ENCODE measurements at regions not wholly inside any gene's neighbourhood (a gene's known extent, or its start where the extent isn't known, plus 50 kb on each side); places are given as distances from the start of the nearest gene placed in this dataset.

GRCh38 chr1:245031041-245031440 is 123.7 kb upstream of the KIF26B start:
- Histone ChIP-seq H3K4me1 (ENCODE audit: control insufficient read depth, extremely low read depth, insufficient read depth, low read length) (no peaks in the 10 kb centered on the region), H3K9me1 (replicated peaks; ENCODE audit: control insufficient read depth, extremely low read depth, insufficient read depth, low read length) (no peaks in the 10 kb centered on the region), H3K9me3 (replicated peaks; ENCODE audit: control insufficient read depth, insufficient read depth, low read length) (no peaks in the 10 kb centered on the region), H3K4me2 (ENCODE audit: insufficient read depth, low read length) (no peak overlapping the region), H4K20me1 (replicated peaks; ENCODE audit: control insufficient read depth, extremely low read depth, insufficient read depth, low read length) (no peaks in the 10 kb centered on the region), H3K27me3 (ENCODE audit: control insufficient read depth in 2 of 2, insufficient read depth in 2 of 2, low read length in 2 of 2) (no peaks in the 10 kb centered on the region), H3K36me3 (ENCODE audit: control insufficient read depth in 2 of 2, extremely low read depth in 1 of 2, insufficient read depth in 2 of 2, low read length in 2 of 2) (no peaks in the 10 kb centered on the region), H3K9ac (replicated peaks; ENCODE audit: extremely low read depth, insufficient read depth, low read length) (no peak overlapping the region), H2AFZ (ENCODE audit: low read depth, low read length) (no peak overlapping the region), H3K27ac (ENCODE audit: insufficient read depth, low read depth, low read length) (no peak overlapping the region), H3K79me2 (ENCODE audit: control insufficient read depth, insufficient read depth, low read length) (no peaks in the 10 kb centered on the region), H3K4me3 (replicated peaks in 1 of 3; ENCODE audit: insufficient read depth in 1 of 3, low read depth in 1 of 3, low read length in 3 of 3) (no peak overlapping the region)
- no TSS peak for BruUV-seq (replicated peaks)
- dilution Hi-C loops (cut with MboI; ENCODE audit: extremely low pct_ligation_motif_present, low sequenced_read_pairs) = no loop called here
- FAIRE-seq (no peak), DNase-seq (ENCODE audit: low read depth, low spot score) (no peak)
- ChIA-PET POLR2A (no interaction called here), CTCF (interaction anchor here (3.4 kb wide), 1 partner anchor 11 kb away, joined by 23 read pairs; no protein-coding TSS in a partner anchor)
- intact Hi-C loops (cut with micrococcal nuclease) = no loop called here
- TF ChIP-seq POLR2AphosphoS5 (IDR thresholded peaks at IDR 0.05; ENCODE audit: insufficient read depth, low read depth, low read length) = no peak
- TF ChIP-seq EZH2 (IDR thresholded peaks at IDR 0.05; ENCODE audit: borderline replicate concordance, low read depth, low read length, severe bottlenecking) = no peak

GRCh38 chr1:245026247-245026646 is 128.5 kb upstream of the KIF26B start:
- H2AFZ ChIP-seq (ENCODE audit: low read depth, low read length) = no peak overlapping the region
- dilution Hi-C loops (cut with MboI; ENCODE audit: extremely low pct_ligation_motif_present, low sequenced_read_pairs) (no loop called here), intact Hi-C loops (cut with micrococcal nuclease) (no loop called here)
- H3K4me2 ChIP-seq (ENCODE audit: insufficient read depth, low read length) = no peak overlapping the region
- H3K9ac ChIP-seq (replicated peaks; ENCODE audit: extremely low read depth, insufficient read depth, low read length) = no peak overlapping the region
- H3K36me3 ChIP-seq (ENCODE audit: control insufficient read depth in 2 of 2, extremely low read depth in 1 of 2, insufficient read depth in 2 of 2, low read length in 2 of 2) = no peaks in the 10 kb centered on the region
- no peak for FAIRE-seq
- H3K27ac ChIP-seq (ENCODE audit: insufficient read depth, low read depth, low read length) = no peak overlapping the region
- no peaks in the 10 kb centered on the region for H3K79me2 ChIP-seq (ENCODE audit: control insufficient read depth, insufficient read depth, low read length)
- no peak for TF ChIP-seq CTCF (IDR thresholded peaks at IDR 0.05; ENCODE audit: extremely low read depth in 1 of 2, insufficient read depth in 1 of 2, low read depth in 1 of 2, low read length in 2 of 2)
- TF ChIP-seq FOS (IDR thresholded peaks at IDR 0.05; ENCODE audit: borderline replicate concordance, insufficient read depth, low read length) = no peak
- no peak for TF ChIP-seq MYC (IDR thresholded peaks at IDR 0.05; ENCODE audit: low read depth, low read length)
- no peak for TF ChIP-seq EZH2 (IDR thresholded peaks at IDR 0.05; ENCODE audit: borderline replicate concordance, low read depth, low read length, severe bottlenecking)
- H3K27me3 ChIP-seq (ENCODE audit: control insufficient read depth in 2 of 2, insufficient read depth in 2 of 2, low read length in 2 of 2) = no peaks in the 10 kb centered on the region
- no peaks in the 10 kb centered on the region for H3K4me1 ChIP-seq (ENCODE audit: control insufficient read depth, extremely low read depth, insufficient read depth, low read length)
- H3K9me3 ChIP-seq (replicated peaks; ENCODE audit: control insufficient read depth, insufficient read depth, low read length) = no peaks in the 10 kb centered on the region
- no peak for DNase-seq (ENCODE audit: low read depth, low spot score)
- no peaks in the 10 kb centered on the region for H4K20me1 ChIP-seq (replicated peaks; ENCODE audit: control insufficient read depth, extremely low read depth, insufficient read depth, low read length)
- ChIA-PET POLR2A (no interaction called here), CTCF (interaction anchor here (0.5 kb wide), 1 partner anchor 272 kb away, joined by 3 read pairs; no protein-coding TSS in a partner anchor)
- H3K9me1 ChIP-seq (replicated peaks; ENCODE audit: control insufficient read depth, extremely low read depth, insufficient read depth, low read length) = no peaks in the 10 kb centered on the region
- H3K4me3 ChIP-seq (replicated peaks in 1 of 3; ENCODE audit: insufficient read depth in 1 of 3, low read depth in 1 of 3, low read length in 3 of 3) = no peak overlapping the region
- no TSS peak for BruUV-seq (replicated peaks)
